ENCODE measurements at regions not wholly inside any gene's neighbourhood (a gene's known extent, or its start where the extent isn't known, plus 50 kb on each side); places are given as distances from the start of the nearest gene placed in this dataset.
"Not testable (repeated sequence)": the region's sequence is repeated elsewhere in the genome, so short reads cannot be mapped to it uniquely, and the experiment has no call there.

- DNase-seq (ENCODE audit: low read depth in 2 of 2), result no peak
Observed at GRCh38 chr3:8136553-8136952, 365.1 kb upstream of the LMCD1 start.

GRCh38 chr3:8143186-8143585 lies 358.4 kb upstream of the LMCD1 start:
- DNase-seq (ENCODE audit: low read depth in 2 of 2), result no peak

- no peak for DNase-seq (ENCODE audit: low read depth in 2 of 2)
Observed at GRCh38 chr3:8145661-8146060, 356.0 kb upstream of the LMCD1 start.

GRCh38 chr3:8147711-8148110 lies 353.9 kb upstream of the LMCD1 start:
- DNase-seq (ENCODE audit: low read depth in 2 of 2), result no peak

GRCh38 chr3:8152821-8153418 lies 348.7 kb upstream of the LMCD1 start:
- no peak for DNase-seq (ENCODE audit: low read depth in 2 of 2)

GRCh38 chr3:8153800-8154199 lies 347.8 kb upstream of the LMCD1 start:
- DNase-seq (ENCODE audit: low read depth in 2 of 2), result no peak

GRCh38 chr3:8154617-8155016 lies 347.0 kb upstream of the LMCD1 start:
- DNase-seq (ENCODE audit: low read depth in 2 of 2), result no peak

GRCh38 chr3:8156138-8156537 lies 345.5 kb upstream of the LMCD1 start:
- DNase-seq (ENCODE audit: low read depth in 2 of 2), result no peak

- no peak for DNase-seq (ENCODE audit: low read depth in 2 of 2)
Observed at GRCh38 chr3:8156831-8157230, 344.8 kb upstream of the LMCD1 start.

- DNase-seq (ENCODE audit: low read depth in 2 of 2), result no peak
Observed at GRCh38 chr3:8157640-8158039, 344.0 kb upstream of the LMCD1 start.

GRCh38 chr3:8164145-8164544 lies 337.5 kb upstream of the LMCD1 start:
- no peak for DNase-seq (ENCODE audit: low read depth in 2 of 2)

- no peak for DNase-seq (ENCODE audit: low read depth in 2 of 2)
Observed at GRCh38 chr3:8166014-8166413, 335.6 kb upstream of the LMCD1 start.

- no peak for DNase-seq (ENCODE audit: low read depth in 2 of 2)
Observed at GRCh38 chr3:8170971-8171508, 330.6 kb upstream of the LMCD1 start.

- DNase-seq (ENCODE audit: low read depth in 2 of 2), result no peak
Observed at GRCh38 chr3:8173892-8174291, 327.7 kb upstream of the LMCD1 start.

- DNase-seq (ENCODE audit: low read depth in 2 of 2), result not testable (repeated sequence)
Observed at GRCh38 chr3:8176759-8177483, 324.7 kb upstream of the LMCD1 start.

GRCh38 chr3:8178516-8178915 lies 323.1 kb upstream of the LMCD1 start:
- DNase-seq (ENCODE audit: low read depth in 2 of 2), result not testable (repeated sequence)

GRCh38 chr3:8182904-8183303 lies 318.7 kb upstream of the LMCD1 start:
- no peak for DNase-seq (ENCODE audit: low read depth in 2 of 2)

- DNase-seq (ENCODE audit: low read depth in 2 of 2), result no peak
Observed at GRCh38 chr3:8183627-8184026, 318.0 kb upstream of the LMCD1 start.

- no peak for DNase-seq (ENCODE audit: low read depth in 2 of 2)
Observed at GRCh38 chr3:8186213-8186612, 315.4 kb upstream of the LMCD1 start.

GRCh38 chr3:8187996-8188395 lies 313.6 kb upstream of the LMCD1 start:
- DNase-seq (ENCODE audit: low read depth in 2 of 2), result no peak

- no peak for DNase-seq (ENCODE audit: low read depth in 2 of 2)
Observed at GRCh38 chr3:8189051-8189450, 312.6 kb upstream of the LMCD1 start.

- DNase-seq (ENCODE audit: low read depth in 2 of 2), result no peak
Observed at GRCh38 chr3:8191406-8191805, 310.2 kb upstream of the LMCD1 start.

- DNase-seq (ENCODE audit: low read depth in 2 of 2), result no peak
Observed at GRCh38 chr3:8197384-8197783, 304.2 kb upstream of the LMCD1 start.
